ENCODE measurements at regions not wholly inside any gene's neighbourhood (a gene's known extent, or its start where the extent isn't known, plus 50 kb on each side); places are given as distances from the start of the nearest gene placed in this dataset.
"Not testable (repeated sequence)": the region's sequence is repeated elsewhere in the genome, so short reads cannot be mapped to it uniquely, and the experiment has no call there.

GRCh38 chr9:85212887-85213286, 528.9 kb downstream of the AGTPBP1 start:
- no peak for DNase-seq (ENCODE audit: low read depth in 2 of 2)

- DNase-seq (ENCODE audit: low read depth in 2 of 2): no peak
Measured at GRCh38 chr9:85212209-85212608, 529.5 kb downstream of the AGTPBP1 start.

- DNase-seq (ENCODE audit: low read depth in 2 of 2): no peak
Measured at GRCh38 chr9:85208666-85209065, 533.1 kb downstream of the AGTPBP1 start.

GRCh38 chr9:85204176-85204575, 534.6 kb downstream of the NTRK2 start:
- DNase-seq (ENCODE audit: low read depth in 2 of 2): no peak

GRCh38 chr9:85202596-85202995, 533.1 kb downstream of the NTRK2 start:
- no peak for DNase-seq (ENCODE audit: low read depth in 2 of 2)

- peak in 1 of 2 donors; percentile 65 for DNase-seq (ENCODE audit: low read depth in 2 of 2)
Measured at GRCh38 chr9:85200726-85201404, 531.3 kb downstream of the NTRK2 start.

GRCh38 chr9:85199866-85200495, 530.5 kb downstream of the NTRK2 start:
- peak in 1 of 2 donors; percentile 4 for DNase-seq (ENCODE audit: low read depth in 2 of 2)

- DNase-seq (ENCODE audit: low read depth in 2 of 2): no peak
Measured at GRCh38 chr9:85192750-85193149, 523.2 kb downstream of the NTRK2 start.

- no peak for DNase-seq (ENCODE audit: low read depth in 2 of 2)
Measured at GRCh38 chr9:85186218-85186585, 516.7 kb downstream of the NTRK2 start.

GRCh38 chr9:85185486-85186217, 516.1 kb downstream of the NTRK2 start:
- no peak for DNase-seq (ENCODE audit: low read depth in 2 of 2)

GRCh38 chr9:85182383-85182782, 512.9 kb downstream of the NTRK2 start:
- no peak for DNase-seq (ENCODE audit: low read depth in 2 of 2)

- no peak for DNase-seq (ENCODE audit: low read depth in 2 of 2)
Measured at GRCh38 chr9:85178474-85178873, 508.9 kb downstream of the NTRK2 start.

GRCh38 chr9:85173967-85174366, 504.4 kb downstream of the NTRK2 start:
- no peak for DNase-seq (ENCODE audit: low read depth in 2 of 2)

- DNase-seq (ENCODE audit: low read depth in 2 of 2): no peak
Measured at GRCh38 chr9:85172001-85172978, 502.8 kb downstream of the NTRK2 start.

- no peak for DNase-seq (ENCODE audit: low read depth in 2 of 2)
Measured at GRCh38 chr9:85171163-85171562, 501.6 kb downstream of the NTRK2 start.

- DNase-seq (ENCODE audit: low read depth in 2 of 2): no peak
Measured at GRCh38 chr9:85168412-85168811, 498.9 kb downstream of the NTRK2 start.

- DNase-seq (ENCODE audit: low read depth in 2 of 2): no peak
Measured at GRCh38 chr9:85167146-85167545, 497.6 kb downstream of the NTRK2 start.

- DNase-seq (ENCODE audit: low read depth in 2 of 2): no peak
Measured at GRCh38 chr9:85163825-85164224, 494.3 kb downstream of the NTRK2 start.

GRCh38 chr9:85163415-85163814, 493.9 kb downstream of the NTRK2 start:
- DNase-seq (ENCODE audit: low read depth in 2 of 2): no peak

- DNase-seq (ENCODE audit: low read depth in 2 of 2): no peak
Measured at GRCh38 chr9:85162822-85163221, 493.3 kb downstream of the NTRK2 start.

- not testable (repeated sequence) for DNase-seq (ENCODE audit: low read depth in 2 of 2)
Measured at GRCh38 chr9:85160944-85161343, 491.4 kb downstream of the NTRK2 start.

GRCh38 chr9:85158512-85158911, 489.0 kb downstream of the NTRK2 start:
- no peak for DNase-seq (ENCODE audit: low read depth in 2 of 2)
